GM03348 (cell line): ENCODE measurements at regions not wholly inside any gene's neighbourhood (a gene's known extent, or its start where the extent isn't known, plus 50 kb on each side); places are given as distances from the start of the nearest gene placed in this dataset.
"Not testable (repeated sequence)": the region's sequence is repeated elsewhere in the genome, so short reads cannot be mapped to it uniquely, and the experiment has no call there.

ENCODE experiments used
- DNase-seq: peaks from one replicate; pipeline ENCODE4 v3.0.0; 2012; ENCODE audit warnings: low spot score

- DNase-seq: not testable (repeated sequence)
These were observed 57.6 kb upstream of the BOLA1 start for GRCh38 chr1:149841597-149842238.

DNA sequence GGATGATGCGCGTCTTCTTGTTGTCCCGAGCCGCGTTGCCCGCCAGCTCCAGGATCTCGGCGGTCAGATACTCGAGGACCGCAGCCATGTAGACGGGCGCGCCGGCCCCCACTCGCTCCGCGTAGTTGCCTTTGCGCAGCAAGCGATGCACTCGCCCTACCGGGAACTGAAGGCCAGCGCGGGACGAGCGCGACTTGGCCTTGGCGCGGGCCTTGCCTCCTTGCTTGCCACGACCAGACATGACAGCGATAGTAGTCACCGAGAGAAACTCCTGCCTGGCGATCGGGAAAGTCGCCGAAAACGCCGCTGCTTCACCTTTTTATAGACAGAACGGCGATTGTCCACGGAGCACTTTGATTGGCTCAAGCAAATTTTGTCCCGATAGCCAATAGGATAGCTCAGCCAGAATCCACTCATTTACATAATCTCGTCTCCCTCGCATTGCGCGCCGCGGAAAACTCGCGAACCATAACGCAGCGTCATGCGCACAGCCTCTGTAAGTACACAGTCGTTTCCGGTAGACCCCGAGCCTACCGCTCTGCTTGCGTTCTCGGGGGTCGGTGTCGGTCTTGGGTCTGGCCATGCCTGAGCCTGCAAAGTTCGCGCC lies 56.8 kb upstream of the BOLA1 start:
- DNase-seq: not testable (repeated sequence)

DNA sequence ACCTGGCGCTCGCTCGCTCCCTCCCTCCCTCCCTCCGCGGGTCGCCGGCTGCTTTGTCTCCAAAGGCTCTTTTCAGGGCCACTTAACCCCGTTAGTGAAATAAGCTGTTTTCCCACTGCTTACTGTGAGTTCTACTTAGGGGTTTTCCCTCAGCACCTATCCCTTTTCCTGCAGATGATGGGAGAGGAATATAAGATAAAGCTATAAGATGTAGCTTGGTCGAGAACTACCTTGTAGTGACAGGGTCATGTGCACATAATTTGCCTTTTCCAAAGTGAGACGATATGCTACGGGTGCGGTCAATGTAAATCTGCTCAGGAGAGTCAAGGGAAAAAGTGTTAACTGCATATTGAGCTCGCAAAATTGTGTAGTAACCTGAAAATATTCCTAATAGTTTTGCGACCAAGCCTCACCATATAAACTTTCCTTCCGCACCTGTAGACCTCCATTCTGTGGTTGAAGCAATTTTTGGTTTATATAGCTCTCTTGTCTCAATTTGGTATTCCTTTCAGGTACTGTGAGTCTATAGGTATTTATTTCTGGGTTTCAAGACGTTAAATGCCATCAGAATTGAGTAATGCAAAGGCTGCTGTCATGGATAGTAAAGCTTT lies 55.8 kb upstream of the BOLA1 start:
- no peak for DNase-seq

GRCh38 chr1:149844101-149844500 lies 55.3 kb upstream of the BOLA1 start:
- peak; percentile 16 for DNase-seq

GRCh38 chr1:149844650-149845255 lies 54.6 kb upstream of the BOLA1 start:
- DNase-seq: no peak

- no peak for DNase-seq
These were observed 54.0 kb upstream of the BOLA1 start for GRCh38 chr1:149845416-149845815.

DNA sequence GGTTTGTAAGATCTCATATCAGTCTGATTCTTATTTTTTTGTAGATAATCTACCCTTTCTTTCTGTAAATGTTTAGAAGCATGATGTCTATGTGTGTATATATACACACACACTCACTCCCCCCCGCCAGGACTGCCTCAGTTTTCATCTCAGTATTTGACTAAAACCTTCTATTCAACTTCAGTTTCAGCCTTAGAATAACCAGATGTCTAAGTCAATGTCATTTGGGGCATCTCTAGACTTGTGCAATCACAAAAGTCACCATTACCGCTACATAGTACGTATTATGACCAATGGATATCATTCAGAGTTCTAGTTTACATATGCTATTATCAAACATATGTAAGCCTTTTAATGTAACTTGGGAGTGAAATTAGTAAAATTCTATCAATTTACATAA lies 53.3 kb upstream of the BOLA1 start:
- DNase-seq: no peak

GRCh38 chr1:149846593-149847466 lies 52.5 kb upstream of the BOLA1 start:
- DNase-seq: no peak

GRCh38 chr1:149848340-149849110 lies 50.8 kb upstream of the BOLA1 start:
- DNase-seq: no peak

DNA sequence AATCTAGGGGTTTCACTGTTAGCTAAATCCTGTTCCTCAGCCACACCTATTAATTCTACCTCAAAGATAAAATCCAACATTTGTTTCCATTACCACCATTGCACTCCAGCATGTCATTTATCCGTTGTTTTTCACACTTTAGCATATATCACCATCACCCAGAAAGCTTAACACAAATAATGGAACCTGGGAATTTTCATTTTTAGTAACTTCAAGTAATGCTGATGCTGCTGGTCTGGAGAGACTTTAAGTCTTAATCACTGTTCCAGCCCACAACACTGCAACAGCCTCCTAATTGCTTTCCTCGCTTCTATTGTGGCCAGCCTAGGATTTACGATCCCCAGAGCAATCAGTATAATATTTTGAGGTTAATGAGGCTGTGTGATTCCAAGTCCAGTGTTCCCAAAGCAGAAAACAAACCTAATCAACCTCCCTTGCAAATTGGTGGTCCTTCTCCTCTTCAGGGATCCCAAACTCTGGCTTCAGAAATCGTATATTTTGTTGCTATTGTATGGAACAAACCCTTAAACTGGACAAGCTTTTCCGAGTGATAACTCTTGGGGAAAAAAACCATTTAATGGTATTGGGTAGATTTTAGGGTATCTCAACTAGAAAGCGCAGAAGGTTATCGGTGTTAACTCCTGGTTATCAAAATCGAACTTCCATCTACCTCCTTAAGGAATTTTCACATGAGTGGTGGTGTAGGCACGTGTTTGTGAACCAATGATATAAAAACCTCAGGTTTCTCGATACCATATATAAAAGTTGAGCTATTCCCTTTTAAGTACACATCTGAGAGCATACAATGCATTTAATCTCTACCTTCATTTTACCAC lies 50.0 kb upstream of the BOLA1 start:
- no peak for DNase-seq
